Mesothelial cell of epicardium (in vitro differentiated cells): ENCODE measurements at regions not wholly inside any gene's neighbourhood (a gene's known extent, or its start where the extent isn't known, plus 50 kb on each side); places are given as distances from the start of the nearest gene placed in this dataset.

Experiments
- DNase-seq, 2 experiments: peaks; one replicate each; pipeline ENCODE4 v3.0.0; 2021; ENCODE audit warnings: low spot score in 2 of 2; ENCODE audit not compliant: unreplicated experiment in 2 of 2
- H3K27ac Mint-ChIP-seq: 2 replicates; pipeline ENCODE4 v1.8.0; 2021; ENCODE audit warnings: mixed read lengths
- H3K27me3 Mint-ChIP-seq: 2 replicates; pipeline ENCODE4 v1.8.0; 2021; ENCODE audit warnings: low read depth, mixed read lengths
- H3K36me3 Mint-ChIP-seq: 2 replicates; pipeline ENCODE4 v1.8.0; 2021; ENCODE audit warnings: mixed read lengths
- H3K4me1 Mint-ChIP-seq: 2 replicates; pipeline ENCODE4 v1.8.0; 2021; ENCODE audit warnings: mixed read lengths
- H3K4me3 Mint-ChIP-seq: 2 replicates; pipeline ENCODE4 v1.8.0; 2021; ENCODE audit warnings: mild to moderate bottlenecking, moderate library complexity, mixed read lengths
- H3K9me3 Mint-ChIP-seq: 2 replicates; pipeline ENCODE4 v1.8.0; 2021; ENCODE audit warnings: mixed read lengths
- CTCF ChIP-seq: fragments of 200-600 bp; sonication (generic); IDR thresholded peaks from one replicate; pipeline ENCODE4 v1.5.0; 2021; ENCODE audit warnings: antibody characterized with exemption; ENCODE audit not compliant: unreplicated experiment

GRCh38 chr2:88252111-88252510 lies 82.0 kb downstream of the THNSL2 start:
- Mint-ChIP-seq H3K4me1 (no peaks in the 10 kb centered on the region), H3K4me3 (no peak overlapping the region), H3K36me3 (no peaks in the 10 kb centered on the region), H3K27me3 (peaks cover 19% of the 10 kb centered on the region), H3K27ac (no peak overlapping the region), H3K9me3 (no peaks in the 10 kb centered on the region)
- DNase-seq = no peak
- TF ChIP-seq CTCF = no peak

DNA sequence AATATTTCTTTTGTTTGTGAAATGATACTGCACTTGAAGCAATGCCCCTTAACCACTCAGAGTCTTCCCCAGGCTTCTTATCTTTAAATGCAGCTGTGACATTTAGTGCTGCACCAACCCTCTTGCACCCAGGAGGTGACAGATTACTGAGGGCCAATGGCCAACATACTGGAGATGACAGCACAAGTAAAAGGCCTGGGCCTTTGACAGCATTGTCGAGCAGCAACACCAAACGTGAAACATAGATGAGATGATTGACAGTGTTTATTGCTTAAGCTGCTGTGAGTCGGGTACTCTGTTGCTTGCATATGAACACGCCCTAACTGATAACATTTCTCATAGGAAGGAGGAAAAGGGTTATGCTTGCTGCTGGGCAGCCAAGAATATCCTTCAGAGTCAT lies 80.3 kb downstream of the THNSL2 start:
- DNase-seq = no peak
- Mint-ChIP-seq H3K4me1 (no peaks in the 10 kb centered on the region), H3K4me3 (no peak overlapping the region), H3K27me3 (peaks cover 23% of the 10 kb centered on the region), H3K27ac (no peak overlapping the region), H3K9me3 (no peaks in the 10 kb centered on the region), H3K36me3 (no peaks in the 10 kb centered on the region)
- TF ChIP-seq CTCF = no peak

- Mint-ChIP-seq H3K4me3 (no peak overlapping the region), H3K27me3 (peaks cover 19% of the 10 kb centered on the region), H3K27ac (no peak overlapping the region), H3K9me3 (peaks cover 11% of the 10 kb centered on the region), H3K36me3 (no peaks in the 10 kb centered on the region), H3K4me1 (no peaks in the 10 kb centered on the region)
- no peak for TF ChIP-seq CTCF
- DNase-seq = no peak
Measured at GRCh38 chr2:88248280-88248828, 78.2 kb downstream of the THNSL2 start.

DNA sequence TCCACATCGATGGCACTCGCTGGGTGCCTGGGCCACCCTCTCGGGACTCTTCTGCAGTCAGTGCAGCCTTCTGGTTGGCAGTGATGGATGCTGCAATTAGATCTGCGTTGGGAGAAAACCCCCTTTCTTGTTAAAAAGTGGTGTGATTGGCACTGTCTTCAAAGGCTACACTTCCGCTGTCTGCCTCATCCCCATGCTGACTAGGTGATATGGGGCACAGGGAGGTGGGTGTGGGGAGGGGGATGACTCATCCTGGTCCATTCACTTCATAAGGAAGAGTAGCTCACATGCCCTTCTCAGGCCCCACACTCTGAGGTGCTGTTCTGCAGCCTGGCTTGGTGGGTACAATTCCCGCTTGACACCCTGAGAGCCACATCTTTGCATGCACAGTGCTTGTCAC lies 77.4 kb downstream of the THNSL2 start:
- Mint-ChIP-seq H3K4me3 (no peak overlapping the region), H3K4me1 (no peaks in the 10 kb centered on the region), H3K27me3 (peaks cover 15% of the 10 kb centered on the region), H3K36me3 (no peaks in the 10 kb centered on the region), H3K9me3 (peaks cover 16% of the 10 kb centered on the region), H3K27ac (no peak overlapping the region)
- no peak for DNase-seq
- TF ChIP-seq CTCF = no peak

DNA sequence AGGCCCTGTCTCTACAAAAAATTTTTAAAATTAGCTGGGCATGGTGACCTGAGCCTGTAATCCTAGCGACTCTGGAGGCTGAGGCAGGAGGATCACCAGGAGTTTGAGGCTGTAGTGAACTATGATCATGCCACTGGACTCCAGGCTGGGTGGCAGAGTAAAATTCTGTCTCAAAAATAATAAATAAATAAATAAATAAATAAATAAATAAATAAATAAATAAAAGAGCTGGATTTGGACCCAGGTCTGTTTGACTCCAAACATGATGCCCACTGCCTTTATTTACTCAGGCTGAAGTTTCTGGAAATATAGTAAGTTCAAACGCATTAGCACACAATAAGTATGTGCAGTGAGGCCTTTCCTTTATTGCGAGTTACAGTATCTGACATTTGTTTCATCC lies 75.0 kb downstream of the THNSL2 start:
- TF ChIP-seq CTCF = no peak
- no peak overlapping the region for H3K27ac Mint-ChIP-seq

DNA sequence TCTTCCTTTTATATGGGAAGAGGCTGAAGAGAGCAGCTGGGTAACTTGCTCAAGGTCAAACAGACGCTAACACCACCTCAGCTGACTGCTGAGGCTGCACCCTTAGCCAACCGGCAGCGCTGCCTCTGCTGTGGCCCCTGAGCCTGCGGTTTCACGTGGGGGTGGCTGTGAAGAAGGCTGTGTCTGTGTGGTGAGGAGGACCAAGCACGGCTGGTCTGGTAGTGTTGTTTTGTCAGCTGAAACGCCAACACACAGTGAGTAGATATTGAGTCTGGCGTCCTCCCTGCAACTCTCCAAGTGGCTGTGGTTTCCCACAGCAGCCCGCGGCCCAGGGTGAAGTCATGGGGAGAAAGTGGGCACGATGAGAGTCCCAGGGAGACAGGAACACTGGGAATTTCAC lies 69.6 kb downstream of the THNSL2 start:
- no peaks in the 10 kb centered on the region for H3K36me3 Mint-ChIP-seq
- TF ChIP-seq CTCF = no peak
- no peaks in the 10 kb centered on the region for H3K4me1 Mint-ChIP-seq
- peaks cover 18% of the 10 kb centered on the region for H3K9me3 Mint-ChIP-seq
- DNase-seq = no peak
- H3K4me3 Mint-ChIP-seq = no peak overlapping the region
- H3K27ac Mint-ChIP-seq = no peak overlapping the region
- peaks cover 3% of the 10 kb centered on the region for H3K27me3 Mint-ChIP-seq

More for the DNA sequence above, 75.0 kb downstream of the THNSL2 start:
- no peak for DNase-seq
- Mint-ChIP-seq H3K27me3 (peaks cover 7% of the 10 kb centered on the region), H3K36me3 (no peaks in the 10 kb centered on the region), H3K4me1 (no peaks in the 10 kb centered on the region), H3K9me3 (peaks cover 16% of the 10 kb centered on the region), H3K4me3 (no peak overlapping the region)
